GM12878 (cell line): ENCODE measurements at regions not wholly inside any gene's neighbourhood (a gene's known extent, or its start where the extent isn't known, plus 50 kb on each side); places are given as distances from the start of the nearest gene placed in this dataset.

ENCODE experiments used
- ATAC-seq: fragments of 200-7000 bp; cut with Tn5 transposase; 3 replicates; pipeline ENCODE4 v1.9.1; 2020; ENCODE audit warnings: mild to moderate bottlenecking, moderate library complexity
- BruUV-seq: library from RNA; stranded (reverse); fragments of 400-500 nt; replicated peaks from 2 replicates; lab custom pipeline; 2021; lab: Mats Ljungman, UMichigan
- CTCF ChIA-PET: fragments of 300-600 bp; sonication (Branson Sonifier 250); formaldehyde crosslinking; extraction: SDS; loops from one replicate; lab custom pipeline; 2021; ENCODE audit warnings: inconsistent platforms; lab: Yijun Ruan, JAX
- POLR2A ChIA-PET: fragments of 350-600 bp; formaldehyde crosslinking; extraction: SDS; loops from one replicate; lab custom pipeline; 2021; ENCODE audit warnings: inconsistent platforms; lab: Charles Lee
- RAD21 ChIA-PET: fragments of 300-600 bp; sonication (Branson Sonifier 250); formaldehyde crosslinking; loops from one replicate; lab custom pipeline; 2023; ENCODE audit warnings: antibody characterized with exemption; ENCODE audit not compliant: unreplicated experiment; lab: Charles Lee
- SMC1A ChIA-PET: fragments of 300-600 bp; sonication (Branson Sonifier 250); formaldehyde crosslinking; loops from one replicate; lab custom pipeline; 2023; ENCODE audit not compliant: unreplicated experiment, uncharacterized antibody; lab: Charles Lee
- DNase-seq: peaks from one replicate; pipeline ENCODE4 v3.0.0-alpha.2; 2011; ENCODE audit warnings: low read depth, low spot score
- FAIRE-seq: peaks from 3 replicates; lab custom pipeline; 2011; peaks lifted over from hg19 to GRCh38; lab: Jason Lieb, UNC
- H2AFZ ChIP-seq: 2 replicates; pipeline ENCODE4 v1.6.0; 2011; ENCODE audit warnings: low read depth, low read length, control low read depth; ENCODE audit not compliant: control insufficient read depth
- H3K27ac ChIP-seq: 2 replicates; pipeline ENCODE4 v1.5.1; 2011; ENCODE audit warnings: control low read depth; ENCODE audit not compliant: control insufficient read depth, insufficient read depth
- H3K27me3 ChIP-seq, 2 experiments: replicated peaks in 1 of 2; 2 replicates each; pipeline versions ENCODE4 v1.6.0 to v1.6.1; 2011; ENCODE audit warnings: low read length in 1 of 2; ENCODE audit not compliant: control insufficient read depth in 2 of 2, insufficient read depth in 2 of 2
- H3K36me3 ChIP-seq, 2 experiments: 2 replicates each; pipeline ENCODE4 v1.5.1; 2011; ENCODE audit warnings: low read length in 1 of 2; ENCODE audit not compliant: control insufficient read depth in 2 of 2, insufficient read depth in 2 of 2
- H3K4me1 ChIP-seq: 2 replicates; pipeline ENCODE4 v1.6.1; 2011; ENCODE audit warnings: mild to moderate bottlenecking, low read length, moderate library complexity, mixed read lengths; ENCODE audit not compliant: control insufficient read depth, insufficient read depth
- H3K4me2 ChIP-seq: 2 replicates; pipeline ENCODE4 v1.6.0; 2011; ENCODE audit warnings: control low read depth; ENCODE audit not compliant: control insufficient read depth, insufficient read depth
- H3K4me3 ChIP-seq: fragments of 200-600 bp; sonication (generic); 2 replicates; pipeline ENCODE4 v1.5.1; 2016
- H3K79me2 ChIP-seq: 2 replicates; pipeline ENCODE4 v1.6.0; 2011; ENCODE audit warnings: low read length; ENCODE audit not compliant: control insufficient read depth, insufficient read depth
- H3K9ac ChIP-seq: 2 replicates; pipeline ENCODE4 v1.8.0; 2011; ENCODE audit warnings: low read length, control low read depth, mixed read lengths; ENCODE audit not compliant: control insufficient read depth, insufficient read depth
- H3K9me3 ChIP-seq: replicated peaks from 3 replicates; pipeline ENCODE4 v1.5.1; 2011; ENCODE audit warnings: mild to moderate bottlenecking, low read length; ENCODE audit not compliant: control insufficient read depth, insufficient read depth
- H4K20me1 ChIP-seq: 2 replicates; pipeline ENCODE4 v1.6.0; 2011; ENCODE audit not compliant: control insufficient read depth, insufficient read depth
- BCL3 ChIP-seq: IDR thresholded peaks from 2 replicates; pipeline ENCODE4 v1.6.1; 2011; ENCODE audit warnings: borderline replicate concordance, low read depth, mild to moderate bottlenecking, moderate library complexity, low read length; ENCODE audit not compliant: insufficient read depth, poor library complexity, severe bottlenecking
- E4F1 ChIP-seq: fragments of 450-650 bp; IDR thresholded peaks from 2 replicates; pipeline ENCODE4 v1.6.1; 2018; ENCODE audit warnings: borderline replicate concordance, mild to moderate bottlenecking; ENCODE audit not compliant: partially characterized antibody
- FOXM1 ChIP-seq: IDR thresholded peaks from 2 replicates; pipeline ENCODE4 v1.6.1; 2012; ENCODE audit warnings: low read depth, mild to moderate bottlenecking, inconsistent platforms, low read length, moderate library complexity
- HSF1 ChIP-seq: fragments of 150-350 bp; IDR thresholded peaks from 2 replicates; pipeline ENCODE4 v1.6.1; 2014; ENCODE audit warnings: mild to moderate bottlenecking, low read depth, low read length
- IRF5 ChIP-seq: fragments of 450-650 bp; IDR thresholded peaks from 2 replicates; pipeline ENCODE4 v1.6.1; 2017; ENCODE audit warnings: borderline replicate concordance
- NR2F1 ChIP-seq: fragments of 450-650 bp; conservative IDR thresholded peaks from 2 replicates; pipeline ENCODE4 v1.6.1; 2017; ENCODE audit warnings: mild to moderate bottlenecking
- PML ChIP-seq: IDR thresholded peaks from 2 replicates; pipeline ENCODE4 v1.6.1; 2012; ENCODE audit warnings: low read length, inconsistent platforms
- RAD51 ChIP-seq: fragments of 450-650 bp; IDR thresholded peaks from 2 replicates; pipeline ENCODE4 v1.6.1; 2016; ENCODE audit warnings: moderate library complexity, mild to moderate bottlenecking, inconsistent platforms
- RELB ChIP-seq: fragments of 450-650 bp; IDR thresholded peaks from 2 replicates; pipeline ENCODE4 v1.6.1; 2017; ENCODE audit warnings: low read depth, mild to moderate bottlenecking, moderate library complexity
- SMAD5 ChIP-seq: IDR thresholded peaks from 2 replicates; pipeline ENCODE4 v1.6.1; 2016; ENCODE audit warnings: antibody characterized with exemption, low read depth
- SREBF1 ChIP-seq: IDR thresholded peaks from 2 replicates; pipeline ENCODE4 v1.6.1; 2012; ENCODE audit warnings: mild to moderate bottlenecking, low read length
- STAT3 ChIP-seq: IDR thresholded peaks from 2 replicates; pipeline ENCODE4 v1.6.1; 2011; ENCODE audit warnings: low read depth, low read length, improper control_type of control experiment
- TCF3 ChIP-seq: IDR thresholded peaks from 2 replicates; pipeline ENCODE4 v1.6.1; 2012; ENCODE audit warnings: low read depth, mild to moderate bottlenecking, low read length, borderline replicate concordance; ENCODE audit not compliant: insufficient read depth
- ZNF622 ChIP-seq: fragments of 450-650 bp; IDR thresholded peaks from 2 replicates; pipeline ENCODE4 v1.6.1; 2017; ENCODE audit warnings: mild to moderate bottlenecking, inconsistent platforms
- WGBS: methylation state at CpG from one replicate; pipeline ENCODE4 v1.1.6; 2016; ENCODE audit warnings: low lambda C conversion rate; ENCODE audit not compliant: insufficient replicate concordance, insufficient coverage; ENCODE audit errors: missing lambda C conversion rate; 5-methylcytosine and 5-hydroxymethylcytosine counted together
- in situ Hi-C: fragments of 300-500 bp; cut with MboI; formaldehyde crosslinking; loops from 9 replicates; pipeline ENCODE4 v1.14.3; 2018; ENCODE audit warnings: mixed read lengths
- intact Hi-C: fragments of 100-400 bp; cut with micrococcal nuclease; formaldehyde crosslinking; loops from one replicate; pipeline ENCODE4 v1.14.2; 2022; ENCODE audit not compliant: unreplicated experiment

- TF ChIP-seq RELB: no peak
Observed at GRCh38 chr16:52320930-52321439, 226.0 kb downstream of the TOX3 start (continued).

- Histone ChIP-seq H3K9ac (no peak overlapping the region), H3K27ac (no peak overlapping the region), H4K20me1 (no peaks in the 10 kb centered on the region), H3K9me3 (no peaks in the 10 kb centered on the region), H3K27me3 (no peaks in the 10 kb centered on the region), H2AFZ (no peak overlapping the region), H3K4me3 (no peak overlapping the region), H3K4me2 (no peak overlapping the region), H3K36me3 (no peaks in the 10 kb centered on the region), H3K4me1 (no peaks in the 10 kb centered on the region), H3K79me2 (no peaks in the 10 kb centered on the region)
- 54% methylated on average over 2 of the region's 2 CpGs for WGBS
- ChIA-PET CTCF (no interaction called here), POLR2A (no interaction called here), RAD21 (no interaction called here), SMC1A (no interaction called here)
- no peak for DNase-seq
- FAIRE-seq: no peak
- in situ Hi-C loops (no loop called here), intact Hi-C loops (no loop called here)
- ATAC-seq: no peak
- no TSS peak for BruUV-seq
- TF ChIP-seq E4F1 (no peak), RAD51 (no peak), IRF5 (no peak), FOXM1 (no peak), NR2F1 (no peak), TCF3 (no peak), BCL3 (no peak), STAT3 (no peak), HSF1 (no peak), SREBF1 (no peak), ZNF622 (no peak), PML (no peak), SMAD5 (no peak)
Observed at GRCh38 chr16:52318302-52319009, 228.5 kb downstream of the TOX3 start.
